ENCODE measurements at regions not wholly inside any gene's neighbourhood (a gene's known extent, or its start where the extent isn't known, plus 50 kb on each side); places are given as distances from the start of the nearest gene placed in this dataset.

- TF ChIP-seq MLLT1 (IDR thresholded peaks at IDR 0.05) = no peak
- TF ChIP-seq SUZ12 (IDR thresholded peaks at IDR 0.05; ENCODE audit: unreplicated experiment) = no peak
- TF ChIP-seq ATF7 (IDR thresholded peaks at IDR 0.05; ENCODE audit: low read depth) = no peak
Observed at GRCh38 chr9:136597141-136597885, 51.5 kb upstream of the NOTCH1 start (continued).

GRCh38 chr9:136596630-136597031 lies 50.8 kb upstream of the NOTCH1 start:
- Histone ChIP-seq H3K9me3 (replicated peaks; ENCODE audit: control insufficient read depth, insufficient read depth, low read length) (no peaks in the 10 kb centered on the region; the same call in 2 of the 3 replicates), H3K36me3 (ENCODE audit: control insufficient read depth in 2 of 2, insufficient read depth in 2 of 2, low read length in 1 of 2) (no peaks in the 10 kb centered on the region), H3K27me3 (replicated peaks in 1 of 2; ENCODE audit: control insufficient read depth in 2 of 2, insufficient read depth in 2 of 2, low read length in 1 of 2) (no peaks in the 10 kb centered on the region), H3K4me3 (no peak overlapping the region), H3K4me2 (ENCODE audit: control insufficient read depth, insufficient read depth) (no peak overlapping the region), H2AFZ (ENCODE audit: control insufficient read depth, low read depth, low read length) (no peak overlapping the region), H3K79me2 (ENCODE audit: control insufficient read depth, insufficient read depth, low read length) (no peaks in the 10 kb centered on the region), H4K20me1 (ENCODE audit: control insufficient read depth, insufficient read depth) (no peaks in the 10 kb centered on the region), H3K27ac (ENCODE audit: control insufficient read depth, insufficient read depth) (no peak overlapping the region), H3K9ac (ENCODE audit: control insufficient read depth, insufficient read depth, low read length) (no peak overlapping the region), H3K4me1 (ENCODE audit: control insufficient read depth, insufficient read depth, low read length) (no peaks in the 10 kb centered on the region)
- 71% methylated on average over 16 of the region's 16 CpGs for WGBS (ENCODE audit: insufficient coverage, insufficient replicate concordance, low lambda C conversion rate, missing lambda C conversion rate)
- no peak for TF ChIP-seq PML (IDR thresholded peaks at IDR 0.05; ENCODE audit: low read length)
- TF ChIP-seq FOXM1 (IDR thresholded peaks at IDR 0.05; ENCODE audit: low read depth, low read length) = no peak
- no peak for TF ChIP-seq POU2F2 (IDR thresholded peaks at IDR 0.05; ENCODE audit: borderline replicate concordance, low read depth, low read length)
- no peak for TF ChIP-seq ELK1 (IDR thresholded peaks at IDR 0.05; ENCODE audit: low read depth, low read length)
- no peak for TF ChIP-seq SMC3 (IDR thresholded peaks at IDR 0.05; ENCODE audit: borderline replicate concordance, low read length)
- no peak for TF ChIP-seq TCF3 (IDR thresholded peaks at IDR 0.05; ENCODE audit: borderline replicate concordance, insufficient read depth, low read depth, low read length)
- no peak for TF ChIP-seq IKZF2 (IDR thresholded peaks at IDR 0.05)
- TF ChIP-seq ZNF274 (IDR thresholded peaks at IDR 0.05; ENCODE audit: insufficient read depth, insufficient read length) = no peak
- no peak for TF ChIP-seq NR2C1 (IDR thresholded peaks at IDR 0.05)
- no peak for TF ChIP-seq HSF1 (IDR thresholded peaks at IDR 0.05; ENCODE audit: low read depth, low read length)
- intact Hi-C loops (cut with micrococcal nuclease; ENCODE audit: unreplicated experiment) (no loop called here), in situ Hi-C loops (cut with MboI) (no loop called here)
- ChIA-PET SMC1A (ENCODE audit: uncharacterized antibody, unreplicated experiment) (no interaction called here), RAD21 (ENCODE audit: unreplicated experiment) (no interaction called here), POLR2A (no interaction called here), CTCF (no interaction called here)
- ATAC-seq (no peak), FAIRE-seq (no peak), DNase-seq (ENCODE audit: low read depth, low spot score) (no peak)
- BruUV-seq (replicated peaks) = no TSS peak
